A549 (cell line): ENCODE measurements at regions not wholly inside any gene's neighbourhood (a gene's known extent, or its start where the extent isn't known, plus 50 kb on each side); places are given as distances from the start of the nearest gene placed in this dataset.

ENCODE experiments used
- ATAC-seq, 2 experiments: fragments of 200-7000 bp in 1 of 2; fragments of >200 bp in 1 of 2; cut with Nextera tagmentation in 1 of 2; cut with Tn5 transposase in 1 of 2; 3 replicates each; pipeline versions ENCODE4 v1.8.0 to v1.9.1; 2018 to 2020; ENCODE audit warnings: mild to moderate bottlenecking in 1 of 2, moderate library complexity in 1 of 2
- CTCF ChIA-PET: fragments of 300-600 bp; sonication (Branson Sonifier 250); formaldehyde crosslinking; extraction: SDS; loops from one replicate; lab custom pipeline; 2021; ENCODE audit warnings: antibody characterized with exemption, inconsistent platforms; lab: Yijun Ruan, JAX
- POLR2A ChIA-PET: fragments of 350-600 bp; formaldehyde crosslinking; extraction: SDS; loops from one replicate; lab custom pipeline; 2021; ENCODE audit warnings: antibody characterized with exemption, inconsistent platforms; lab: Yijun Ruan, JAX
- DNase-seq, 2 experiments: peaks; one replicate each; pipeline versions ENCODE4 v3.0.0 to v3.0.0-alpha.2; 2011 to 2016; ENCODE audit warnings: low read depth in 1 of 2, low spot score in 1 of 2
- FAIRE-seq: peaks from 2 replicates; lab custom pipeline; 2011; peaks lifted over from hg19 to GRCh38; lab: Jason Lieb, UNC
- H3K27ac ChIP-seq, 2 experiments: fragments of >200 bp; sonication (Bioruptor Twin); formaldehyde crosslinking; 3 replicates each; pipeline ENCODE4 v1.5.1; 2016 to 2017
- H3K4me1 ChIP-seq: fragments of >200 bp; sonication (Bioruptor Twin); formaldehyde crosslinking; 3 replicates; pipeline ENCODE4 v1.6.1; 2016
- H3K4me2 ChIP-seq: fragments of >200 bp; sonication (Bioruptor Twin); formaldehyde crosslinking; 3 replicates; pipeline ENCODE4 v1.6.1; 2016
- H3K4me3 ChIP-seq: fragments of >200 bp; sonication (Bioruptor Twin); formaldehyde crosslinking; 3 replicates; pipeline ENCODE4 v1.5.1; 2016
- H3K9me3 ChIP-seq: fragments of >200 bp; sonication (Bioruptor Twin); formaldehyde crosslinking; 3 replicates; pipeline ENCODE4 v1.6.1; 2016
- BHLHE40 ChIP-seq: IDR thresholded peaks from 2 replicates; pipeline ENCODE4 v1.6.1; 2012; ENCODE audit warnings: low read depth, low read length, inconsistent platforms
- CHD2 ChIP-seq: fragments of 150-350 bp; IDR thresholded peaks from 2 replicates; pipeline ENCODE4 v1.6.1; 2014; ENCODE audit warnings: low read length; ENCODE audit not compliant: partially characterized antibody
- CHD4 ChIP-seq: fragments of 200-600 bp; sonication (generic); IDR thresholded peaks from 2 replicates; pipeline ENCODE4 v1.6.1; 2016; ENCODE audit warnings: antibody characterized with exemption, mild to moderate bottlenecking, borderline replicate concordance
- CTCF ChIP-seq: fragments of >200 bp; sonication (Bioruptor Twin); formaldehyde crosslinking; IDR thresholded peaks from 3 replicates; pipeline ENCODE4 v1.5.1; 2016
- ELK1 ChIP-seq: fragments of 150-350 bp; IDR thresholded peaks from 2 replicates; pipeline ENCODE4 v1.6.1; 2014; ENCODE audit warnings: low read depth, mild to moderate bottlenecking, low read length
- FOSL2 ChIP-seq, 2 experiments: fragments of 450-650 bp in 1 of 2; fragments of >200 bp in 1 of 2; sonication (Bioruptor Twin) in 1 of 2; formaldehyde crosslinking; IDR thresholded peaks; 2 replicates each; pipeline versions ENCODE4 v1.5.0 to v1.6.1; 2016 to 2020; ENCODE audit warnings: mild to moderate bottlenecking in 1 of 2, moderate library complexity in 1 of 2
- FOXS1 ChIP-seq: fragments of 250-450 bp; sonication (Bioruptor Pico); IDR thresholded peaks from 2 replicates; pipeline ENCODE4 v1.5.0; 2020; ENCODE audit warnings: mild to moderate bottlenecking, moderate library complexity
- HEYL ChIP-seq: fragments of 250-450 bp; sonication (Bioruptor Pico); IDR thresholded peaks from 2 replicates; pipeline ENCODE4 v1.8.0; 2021; ENCODE audit warnings: mild to moderate bottlenecking, moderate library complexity
- HMGXB4 ChIP-seq: fragments of 250-450 bp; sonication (Bioruptor Pico); IDR thresholded peaks from 2 replicates; pipeline ENCODE4 v1.5.0; 2021; ENCODE audit warnings: mild to moderate bottlenecking, moderate library complexity, borderline replicate concordance
- HOXA7 ChIP-seq: fragments of 250-450 bp; sonication (Bioruptor Pico); IDR thresholded peaks from 2 replicates; pipeline ENCODE4 v1.5.0; 2020; ENCODE audit warnings: mild to moderate bottlenecking, moderate library complexity
- JUN ChIP-seq, 2 experiments: fragments of >200 bp; sonication (Bioruptor Twin); formaldehyde crosslinking; IDR thresholded peaks; 2 replicates in 1 of 2; 3 replicates in 1 of 2; pipeline ENCODE4 v1.6.1; 2016 to 2017
- MAFK ChIP-seq: fragments of 450-650 bp; IDR thresholded peaks from 2 replicates; pipeline ENCODE4 v1.6.1; 2014; ENCODE audit not compliant: partially characterized antibody
- NR3C1 ChIP-seq: fragments of >200 bp; sonication (Bioruptor Twin); formaldehyde crosslinking; IDR thresholded peaks from 3 replicates; pipeline ENCODE4 v1.6.1; 2017
- RCOR1 ChIP-seq: fragments of 150-350 bp; IDR thresholded peaks from 2 replicates; pipeline ENCODE4 v1.6.1; 2014; ENCODE audit warnings: antibody characterized with exemption, low read length, low read depth
- REST ChIP-seq: fragments of 200-600 bp; sonication (generic); IDR thresholded peaks from 2 replicates; pipeline ENCODE4 v1.6.1; 2016; ENCODE audit warnings: antibody characterized with exemption, mild to moderate bottlenecking, moderate library complexity
- TFCP2L1 ChIP-seq: fragments of 250-450 bp; sonication (Bioruptor Pico); IDR thresholded peaks from 2 replicates; pipeline ENCODE4 v1.5.0; 2021; ENCODE audit warnings: mild to moderate bottlenecking
- TP53 ChIP-seq: fragments of 250-450 bp; sonication (Bioruptor Pico); IDR thresholded peaks from 2 replicates; pipeline ENCODE4 v1.5.0; 2021; ENCODE audit warnings: mild to moderate bottlenecking, moderate library complexity
- ZFP36 ChIP-seq: fragments of 450-650 bp; IDR thresholded peaks from 2 replicates; pipeline ENCODE4 v1.6.1; 2014; ENCODE audit warnings: borderline replicate concordance; ENCODE audit not compliant: partially characterized antibody
- WGBS: methylation state at CpG from one replicate; pipeline ENCODE4 v1.1.6; 2017; ENCODE audit errors: missing lambda C conversion rate; 5-methylcytosine and 5-hydroxymethylcytosine counted together
- TF ChIP-seq, protein P1 (sequence below): IDR thresholded peaks from 2 replicates; pipeline ENCODE4 v1.6.1; 2012

- no peak overlapping the region for H3K27ac ChIP-seq
- ChIA-PET POLR2A (no interaction called here), CTCF (interaction anchor here (0.7 to 1.2 kb wide), 3 partner anchors 94 to 674 kb away, joined by 3 read pairs; no protein-coding TSS in a partner anchor)
- H3K4me2 ChIP-seq, result no peak overlapping the region
- no peak overlapping the region for H3K4me3 ChIP-seq
- TF ChIP-seq BHLHE40, result no peak
- TF ChIP-seq, all 56 proteins: peak for 0
- ATAC-seq (no peak), FAIRE-seq (no peak), DNase-seq (no peak)
- 85% methylated on average over 2 of the region's 2 CpGs for WGBS
- Histone ChIP-seq H3K9me3 (no peaks in the 10 kb centered on the region), H3K4me1 (peaks cover 8% of the 10 kb centered on the region; the same call in 2 of the 3 replicates)
Measured at GRCh38 chr3:110474397-110474796, 597.2 kb upstream of the NECTIN3 start.

- ATAC-seq (no peak), FAIRE-seq (no peak), DNase-seq (no peak)
- POLR2A ChIA-PET, result no interaction called here
- peaks cover 8% of the 10 kb centered on the region; the same call in 2 of the 3 replicates for H3K4me1 ChIP-seq
- H3K9me3 ChIP-seq, result 0 out of 3 replicates have a peak, but pooled peaks cover 3% of the 10 kb centered on the region
- CTCF ChIA-PET, result no interaction called here
- no peak for TF ChIP-seq ZFP36
- no peak for TF ChIP-seq NR3C1
- TF ChIP-seq FOSL2 (IDR thresholded peaks at IDR 0.05), result no peak
- TF ChIP-seq FOSL2 (CRISPR knock-in tag; IDR thresholded peaks at IDR 0.05), result peak; percentile 66
- 54% methylated on average over 4 of the region's 4 CpGs for WGBS
- 0 out of 3 replicates have a peak overlapping the region, but pooled peaks have one; percentile 8 for H3K4me2 ChIP-seq
- H3K4me3 ChIP-seq, result no peak overlapping the region
- no peak overlapping the region for H3K27ac ChIP-seq
Measured at GRCh38 chr3:110478377-110479054, 593.1 kb upstream of the NECTIN3 start.

- ATAC-seq (no peak), DNase-seq (no peak), FAIRE-seq (no peak)
- ChIA-PET CTCF (no interaction called here), POLR2A (no interaction called here)
- H3K9me3 ChIP-seq, result 0 out of 3 replicates have a peak, but pooled peaks cover 3% of the 10 kb centered on the region
- TF ChIP-seq RCOR1, result no peak
- no peak for TF ChIP-seq BHLHE40
- TF ChIP-seq FOXS1 (CRISPR knock-in tag), result no peak
- no peak for TF ChIP-seq CTCF
- TF ChIP-seq TFCP2L1 (CRISPR knock-in tag), result no peak
- no peak for TF ChIP-seq ELK1
- TF ChIP-seq MAFK, result no peak
- no peak for TF ChIP-seq REST
- no peak for TF ChIP-seq HEYL (CRISPR knock-in tag)
- no peak for TF ChIP-seq CHD2
- no peak for TF ChIP-seq JUN (IDR thresholded peaks at IDR 0.05)
- TF ChIP-seq HOXA7, result no peak
- TF ChIP-seq, protein P1, sequence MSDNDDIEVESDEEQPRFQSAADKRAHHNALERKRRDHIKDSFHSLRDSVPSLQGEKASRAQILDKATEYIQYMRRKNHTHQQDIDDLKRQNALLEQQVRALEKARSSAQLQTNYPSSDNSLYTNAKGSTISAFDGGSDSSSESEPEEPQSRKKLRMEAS, result no peak
- no peak for TF ChIP-seq HMGXB4 (CRISPR knock-in tag)
- no peak for TF ChIP-seq TP53 (CRISPR knock-in tag)
- no peak for TF ChIP-seq CHD4
- 82% methylated on average over 2 of the region's 2 CpGs for WGBS
- no peak overlapping the region for H3K4me3 ChIP-seq
- H3K4me2 ChIP-seq, result no peak overlapping the region
- peaks cover 8% of the 10 kb centered on the region; the same call in 2 of the 3 replicates for H3K4me1 ChIP-seq
- H3K27ac ChIP-seq, result no peak overlapping the region
Measured at GRCh38 chr3:110479731-110480130, 591.9 kb upstream of the NECTIN3 start.
